ENCODE measurements at regions not wholly inside any gene's neighbourhood (a gene's known extent, or its start where the extent isn't known, plus 50 kb on each side); places are given as distances from the start of the nearest gene placed in this dataset.

GRCh38 chrX:38993500-38993899 lies 192.2 kb downstream of the MID1IP1 start:
- peaks cover 12% of the 10 kb centered on the region for H3K4me1 Mint-ChIP-seq
- no peak for TF ChIP-seq CTCF (IDR thresholded peaks at IDR 0.05)
- H3K9me3 Mint-ChIP-seq: peaks cover 18% of the 10 kb centered on the region
- H3K36me3 Mint-ChIP-seq (ENCODE audit: low read depth): no peaks in the 10 kb centered on the region
- H3K27ac Mint-ChIP-seq: no peak overlapping the region
- no peak overlapping the region for H3K4me3 Mint-ChIP-seq
- no peaks in the 10 kb centered on the region for H3K27me3 Mint-ChIP-seq (ENCODE audit: low read depth, poor library complexity)
- no peak for DNase-seq

GRCh38 chrX:38999099-38999498 lies 197.8 kb downstream of the MID1IP1 start:
- H3K27me3 Mint-ChIP-seq (ENCODE audit: low read depth, poor library complexity): no peaks in the 10 kb centered on the region
- H3K27ac Mint-ChIP-seq: no peak overlapping the region
- no peak for DNase-seq
- peaks cover 25% of the 10 kb centered on the region for H3K9me3 Mint-ChIP-seq
- H3K4me3 Mint-ChIP-seq: no peak overlapping the region
- TF ChIP-seq CTCF (IDR thresholded peaks at IDR 0.05): no peak
- H3K36me3 Mint-ChIP-seq (ENCODE audit: low read depth): no peaks in the 10 kb centered on the region
- peaks cover 7% of the 10 kb centered on the region for H3K4me1 Mint-ChIP-seq

- no peak for TF ChIP-seq CTCF (IDR thresholded peaks at IDR 0.05)
- peaks cover 7% of the 10 kb centered on the region for H3K4me1 Mint-ChIP-seq
- H3K4me3 Mint-ChIP-seq: no peak overlapping the region
- peaks cover 25% of the 10 kb centered on the region for H3K9me3 Mint-ChIP-seq
- no peaks in the 10 kb centered on the region for H3K36me3 Mint-ChIP-seq (ENCODE audit: low read depth)
- DNase-seq: no peak
- H3K27me3 Mint-ChIP-seq (ENCODE audit: low read depth, poor library complexity): no peaks in the 10 kb centered on the region
- H3K27ac Mint-ChIP-seq: peak overlapping the region; percentile 11
These were observed 198.9 kb downstream of the MID1IP1 start for GRCh38 chrX:38999967-39000745.

GRCh38 chrX:39000802-39001201 lies 199.5 kb downstream of the MID1IP1 start:
- Mint-ChIP-seq H3K4me3 (no peak overlapping the region), H3K27ac (no peak overlapping the region), H3K36me3 (ENCODE audit: low read depth) (no peaks in the 10 kb centered on the region), H3K27me3 (ENCODE audit: low read depth, poor library complexity) (no peaks in the 10 kb centered on the region), H3K4me1 (peaks cover 7% of the 10 kb centered on the region), H3K9me3 (peaks cover 23% of the 10 kb centered on the region)
- no peak for TF ChIP-seq CTCF (IDR thresholded peaks at IDR 0.05)
- no peak for DNase-seq

- Mint-ChIP-seq H3K27ac (no peak overlapping the region), H3K27me3 (ENCODE audit: low read depth, poor library complexity) (no peaks in the 10 kb centered on the region), H3K4me3 (no peak overlapping the region), H3K9me3 (peaks cover 21% of the 10 kb centered on the region), H3K36me3 (ENCODE audit: low read depth) (no peaks in the 10 kb centered on the region), H3K4me1 (peaks cover 7% of the 10 kb centered on the region)
- no peak for DNase-seq
- no peak for TF ChIP-seq CTCF (IDR thresholded peaks at IDR 0.05)
These were observed 201.2 kb downstream of the MID1IP1 start for GRCh38 chrX:39002466-39002865.

- H3K36me3 Mint-ChIP-seq (ENCODE audit: low read depth): no peaks in the 10 kb centered on the region
- H3K27me3 Mint-ChIP-seq (ENCODE audit: low read depth, poor library complexity): no peaks in the 10 kb centered on the region
- peaks cover 18% of the 10 kb centered on the region for H3K9me3 Mint-ChIP-seq
- TF ChIP-seq CTCF (IDR thresholded peaks at IDR 0.05): no peak
- H3K4me1 Mint-ChIP-seq: peaks cover 11% of the 10 kb centered on the region
- DNase-seq: no peak
- H3K27ac Mint-ChIP-seq: no peak overlapping the region
- no peak overlapping the region for H3K4me3 Mint-ChIP-seq
These were observed 207.3 kb downstream of the MID1IP1 start for GRCh38 chrX:39008549-39008948.

Data from nephron progenitor cell (in vitro differentiated cells).